SK-N-SH (cell line): ENCODE measurements at regions not wholly inside any gene's neighbourhood (a gene's known extent, or its start where the extent isn't known, plus 50 kb on each side); places are given as distances from the start of the nearest gene placed in this dataset.

Experiments
- CTCF ChIA-PET: fragments of 300-600, 350-600 bp; formaldehyde crosslinking; extraction: SDS; loops from one replicate; lab custom pipeline; 2021; lab: Yijun Ruan, JAX
- POLR2A ChIA-PET: fragments of 350-600 bp; sonication (Branson Sonifier 250); formaldehyde crosslinking; extraction: SDS; loops from one replicate; lab custom pipeline; 2020; ENCODE audit warnings: antibody characterized with exemption, inconsistent platforms; lab: Yijun Ruan, JAX
- DNase-seq: peaks from one replicate; pipeline ENCODE4 v3.0.0; 2012
- H2AFZ ChIP-seq: fragments of 200-600 bp; sonication (generic); 2 replicates; pipeline ENCODE4 v1.8.1; 2016; ENCODE audit warnings: antibody characterized with exemption, mild to moderate bottlenecking, low read depth
- H3F3A ChIP-seq: fragments of 200-600 bp; sonication (generic); replicated peaks from 2 replicates; pipeline ENCODE3; 2016; ENCODE audit warnings: antibody characterized with exemption, mild to moderate bottlenecking; ENCODE audit not compliant: insufficient read depth
- H3K27ac ChIP-seq, 2 experiments: fragments of 200-500 bp in 1 of 2; fragments of 200-600 bp in 1 of 2; sonication (Bioruptor generic) in 1 of 2; sonication (generic), shearing (Covaris generic) in 1 of 2; 2 replicates each; pipeline versions ENCODE4 v1.5.1 to v1.6.1; 2014 to 2016; ENCODE audit warnings: low read depth in 2 of 2, inconsistent platforms in 1 of 2, low read length in 1 of 2, mild to moderate bottlenecking in 1 of 2, mixed read lengths in 1 of 2
- H3K27me3 ChIP-seq: fragments of 200-600 bp; sonication (generic), shearing (Covaris generic); 2 replicates; pipeline ENCODE4 v1.6.1; 2016; ENCODE audit warnings: mixed run types; ENCODE audit not compliant: insufficient read depth
- H3K36me3 ChIP-seq, 2 experiments: fragments of 200-500 bp in 1 of 2; fragments of 200-600 bp in 1 of 2; sonication (Bioruptor generic) in 1 of 2; sonication (generic) in 1 of 2; replicated peaks in 1 of 2; 2 replicates each; pipeline versions ENCODE3 to v1.5.1; 2014 to 2016; ENCODE audit warnings: low read length in 1 of 2, mild to moderate bottlenecking in 1 of 2; ENCODE audit not compliant: insufficient read depth in 2 of 2, control insufficient read depth in 1 of 2
- H3K4me1 ChIP-seq, 2 experiments: fragments of 200-500 bp in 1 of 2; fragments of 200-600 bp in 1 of 2; sonication (Bioruptor generic) in 1 of 2; sonication (generic), shearing (Covaris generic) in 1 of 2; 2 replicates each; pipeline versions ENCODE4 v1.5.1 to v1.6.1; 2014 to 2016; ENCODE audit warnings: low read depth in 1 of 2, low read length in 1 of 2, mixed run types in 1 of 2; ENCODE audit not compliant: insufficient read depth in 2 of 2, control insufficient read depth in 1 of 2
- H3K4me2 ChIP-seq: fragments of 200-600 bp; sonication (generic), shearing (Covaris generic); 2 replicates; pipeline ENCODE4 v1.6.1; 2017; ENCODE audit warnings: mixed run types
- H3K4me3 ChIP-seq, 2 experiments: fragments of 200-500 bp in 1 of 2; fragments of 200-600 bp in 1 of 2; sonication (Bioruptor generic) in 1 of 2; sonication (generic), shearing (Covaris generic) in 1 of 2; 2 replicates each; pipeline versions ENCODE4 v1.5.1 to v1.8.1; 2014 to 2016; ENCODE audit warnings: low read depth in 2 of 2, inconsistent platforms in 1 of 2, low read length in 1 of 2, mild to moderate bottlenecking in 1 of 2, mixed read lengths in 1 of 2, moderate library complexity in 1 of 2
- H3K79me2 ChIP-seq: fragments of 200-600 bp; sonication (generic); 2 replicates; pipeline ENCODE4 v1.8.1; 2017; ENCODE audit warnings: mild to moderate bottlenecking; ENCODE audit not compliant: insufficient read depth
- H3K9ac ChIP-seq: fragments of 200-600 bp; sonication (generic); 2 replicates; pipeline ENCODE4 v1.6.1; 2017; ENCODE audit warnings: mixed run types
- H3K9me2 ChIP-seq: fragments of 200-600 bp; sonication (generic); 2 replicates; pipeline ENCODE4 v1.6.1; 2017; ENCODE audit warnings: mixed run types
- H3K9me3 ChIP-seq: fragments of 200-600 bp; sonication (generic); 2 replicates; pipeline ENCODE4 v1.6.1; 2017; ENCODE audit warnings: mixed run types, mild to moderate bottlenecking, moderate library complexity
- H4K20me1 ChIP-seq: fragments of 200-600 bp; sonication (generic); 2 replicates; pipeline ENCODE4 v1.6.1; 2017; ENCODE audit warnings: mild to moderate bottlenecking, mixed run types; ENCODE audit not compliant: insufficient read depth
- CHD2 ChIP-seq: fragments of 150-350 bp; IDR thresholded peaks from 2 replicates; pipeline ENCODE4 v1.6.1; 2018; ENCODE audit warnings: low read length; ENCODE audit not compliant: partially characterized antibody
- FOXJ3 ChIP-seq: sonication (generic); formaldehyde crosslinking; IDR thresholded peaks from 2 replicates; pipeline ENCODE4 v1.5.1; 2020; ENCODE audit warnings: mild to moderate bottlenecking, missing genetic modification reagents
- GABPA ChIP-seq: IDR thresholded peaks from 2 replicates; pipeline ENCODE4 v1.4.0; 2012; ENCODE audit warnings: low read depth, mild to moderate bottlenecking
- GATA2 ChIP-seq: sonication (generic); formaldehyde crosslinking; IDR thresholded peaks from 2 replicates; pipeline ENCODE4 v1.5.0; 2020; ENCODE audit warnings: mild to moderate bottlenecking, missing genetic modification reagents
- POLR2AphosphoS5 ChIP-seq: IDR thresholded peaks from 2 replicates; pipeline ENCODE4 v1.6.1; 2012; ENCODE audit warnings: low read depth, low read length
- RCOR1 ChIP-seq: fragments of 150-350 bp; IDR thresholded peaks from 2 replicates; pipeline ENCODE4 v1.6.1; 2017; ENCODE audit warnings: antibody characterized with exemption, low read length
- RXRA ChIP-seq: IDR thresholded peaks from 2 replicates; pipeline ENCODE4 v1.4.0; 2012; ENCODE audit warnings: low read depth, mild to moderate bottlenecking, borderline replicate concordance
- WGBS: methylation state at CpG from one replicate; pipeline ENCODE4 v1.1.6; 2017; ENCODE audit warnings: low lambda C conversion rate; 5-methylcytosine and 5-hydroxymethylcytosine counted together
- TF ChIP-seq, protein P1 (sequence below): IDR thresholded peaks from 2 replicates; pipeline ENCODE4 v1.6.1; 2012; ENCODE audit warnings: mild to moderate bottlenecking, low read depth, low read length, moderate library complexity

DNA sequence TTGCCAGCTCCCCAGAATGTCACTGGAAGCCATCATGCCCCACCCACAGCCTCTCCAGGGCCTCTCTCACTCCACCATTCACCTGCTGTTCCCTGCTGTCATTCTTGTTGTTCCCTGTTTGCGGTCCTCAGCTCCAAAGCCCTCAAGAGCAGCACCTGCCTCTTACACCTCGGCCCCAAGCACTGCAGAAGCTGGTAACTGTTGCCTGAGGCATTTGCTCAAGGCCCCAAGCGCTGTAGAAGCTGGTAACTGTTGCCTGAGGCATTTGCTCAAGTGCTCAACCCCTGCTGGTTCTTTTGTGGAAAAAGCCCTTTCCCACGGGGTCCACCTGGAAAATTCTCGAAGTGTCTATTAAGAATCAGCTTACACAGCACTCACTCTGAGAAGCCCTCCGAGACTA lies 78.0 kb downstream of the ARL6IP4 start:
- Histone ChIP-seq H3K27me3 (no peaks in the 10 kb centered on the region), H3K36me3 (no peaks in the 10 kb centered on the region), H4K20me1 (no peaks in the 10 kb centered on the region), H3K4me1 (peaks cover 14 to 22% of the 10 kb centered on the region in 2 experiments; a peak in 3 of 4 replicates), H3K9ac (no peak overlapping the region), H3K9me2 (no peaks in the 10 kb centered on the region), H2AFZ (no peak overlapping the region), H3K79me2 (no peaks in the 10 kb centered on the region), H3K4me3 (no peak overlapping the region), H3K4me2 (no peak overlapping the region), H3K27ac (no peak overlapping the region), H3F3A (no peaks in the 10 kb centered on the region), H3K9me3 (no peaks in the 10 kb centered on the region)
- ChIA-PET CTCF (interaction anchor here (1.6 to 5.3 kb wide), 2 partner anchors 14 to 20 kb away, joined by 4 to 25 read pairs; no protein-coding TSS in a partner anchor), POLR2A (no interaction called here)
- 95% methylated on average over 6 of the region's 6 CpGs for WGBS
- TF ChIP-seq CHD2, result no peak
- TF ChIP-seq, protein P1, sequence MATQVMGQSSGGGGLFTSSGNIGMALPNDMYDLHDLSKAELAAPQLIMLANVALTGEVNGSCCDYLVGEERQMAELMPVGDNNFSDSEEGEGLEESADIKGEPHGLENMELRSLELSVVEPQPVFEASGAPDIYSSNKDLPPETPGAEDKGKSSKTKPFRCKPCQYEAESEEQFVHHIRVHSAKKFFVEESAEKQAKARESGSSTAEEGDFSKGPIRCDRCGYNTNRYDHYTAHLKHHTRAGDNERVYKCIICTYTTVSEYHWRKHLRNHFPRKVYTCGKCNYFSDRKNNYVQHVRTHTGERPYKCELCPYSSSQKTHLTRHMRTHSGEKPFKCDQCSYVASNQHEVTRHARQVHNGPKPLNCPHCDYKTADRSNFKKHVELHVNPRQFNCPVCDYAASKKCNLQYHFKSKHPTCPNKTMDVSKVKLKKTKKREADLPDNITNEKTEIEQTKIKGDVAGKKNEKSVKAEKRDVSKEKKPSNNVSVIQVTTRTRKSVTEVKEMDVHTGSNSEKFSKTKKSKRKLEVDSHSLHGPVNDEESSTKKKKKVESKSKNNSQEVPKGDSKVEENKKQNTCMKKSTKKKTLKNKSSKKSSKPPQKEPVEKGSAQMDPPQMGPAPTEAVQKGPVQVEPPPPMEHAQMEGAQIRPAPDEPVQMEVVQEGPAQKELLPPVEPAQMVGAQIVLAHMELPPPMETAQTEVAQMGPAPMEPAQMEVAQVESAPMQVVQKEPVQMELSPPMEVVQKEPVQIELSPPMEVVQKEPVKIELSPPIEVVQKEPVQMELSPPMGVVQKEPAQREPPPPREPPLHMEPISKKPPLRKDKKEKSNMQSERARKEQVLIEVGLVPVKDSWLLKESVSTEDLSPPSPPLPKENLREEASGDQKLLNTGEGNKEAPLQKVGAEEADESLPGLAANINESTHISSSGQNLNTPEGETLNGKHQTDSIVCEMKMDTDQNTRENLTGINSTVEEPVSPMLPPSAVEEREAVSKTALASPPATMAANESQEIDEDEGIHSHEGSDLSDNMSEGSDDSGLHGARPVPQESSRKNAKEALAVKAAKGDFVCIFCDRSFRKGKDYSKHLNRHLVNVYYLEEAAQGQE, result no peak
- no peak for TF ChIP-seq GATA2
- no peak for TF ChIP-seq POLR2AphosphoS5
- no peak for TF ChIP-seq FOXJ3 (CRISPR knock-in tag)
- no peak for TF ChIP-seq GABPA
- TF ChIP-seq RXRA, result no peak
- DNase-seq, result no peak

DNA sequence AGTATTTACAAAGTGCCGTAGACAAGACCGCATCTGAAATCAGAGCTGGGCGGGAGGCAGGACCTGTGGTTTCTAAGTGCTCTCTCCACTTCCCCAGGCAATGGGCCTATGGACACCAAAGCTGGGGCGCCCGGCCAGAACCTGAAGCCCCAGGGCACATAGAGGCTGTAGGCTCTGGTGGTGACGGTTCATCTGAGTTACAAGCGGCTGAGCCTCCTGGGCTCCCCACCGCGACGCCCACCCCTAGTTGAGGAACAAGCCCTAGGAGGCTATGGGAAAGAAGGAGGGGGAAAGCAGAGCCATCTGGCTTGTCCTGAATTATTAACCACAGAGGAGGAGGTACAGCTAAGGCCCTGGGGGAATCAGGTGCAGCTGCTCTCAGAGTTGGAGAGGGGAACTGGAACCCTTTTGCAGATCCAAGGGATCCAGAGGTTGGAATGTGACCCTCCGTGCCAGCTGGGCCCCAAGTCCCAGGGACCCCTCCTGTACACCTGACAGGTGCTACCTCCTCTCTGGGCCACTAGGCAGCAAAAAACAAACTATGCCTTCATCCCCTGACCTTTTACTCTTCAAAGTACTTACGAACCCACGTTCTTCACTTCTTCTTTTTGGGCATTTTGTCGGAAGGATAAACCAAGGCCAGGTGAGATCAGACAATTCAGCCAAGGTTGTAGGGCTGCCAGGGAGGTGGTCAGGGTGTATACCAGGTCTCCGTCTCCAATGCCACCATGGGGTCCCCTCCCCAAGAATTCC lies 77.2 kb downstream of the ARL6IP4 start:
- H3K4me3 ChIP-seq, result no peak overlapping the region
- CTCF ChIA-PET, result interaction anchor here (1.0 to 5.3 kb wide), 2 partner anchors 13 to 37 kb away, joined by 3 to 25 read pairs; no protein-coding TSS in a partner anchor
- no peak overlapping the region for H3K9ac ChIP-seq
- DNase-seq, result no peak
- H3F3A ChIP-seq, result no peaks in the 10 kb centered on the region
- H3K4me2 ChIP-seq, result no peak overlapping the region
- no peaks in the 10 kb centered on the region for H3K79me2 ChIP-seq
- no peaks in the 10 kb centered on the region for H3K36me3 ChIP-seq
- WGBS, result 93% methylated on average over 10 of the region's 15 CpGs
- no peaks in the 10 kb centered on the region for H3K9me3 ChIP-seq
- no peak overlapping the region for H2AFZ ChIP-seq
- H3K27ac ChIP-seq, result no peak overlapping the region
- H3K9me2 ChIP-seq, result no peaks in the 10 kb centered on the region
- POLR2A ChIA-PET, result no interaction called here
- H3K4me1 ChIP-seq, result peaks cover 6 to 14% of the 10 kb centered on the region in 2 experiments; a peak in 3 of 4 replicates
- TF ChIP-seq RCOR1, result no peak
- no peak for TF ChIP-seq POLR2AphosphoS5
- no peaks in the 10 kb centered on the region for H3K27me3 ChIP-seq
- no peaks in the 10 kb centered on the region for H4K20me1 ChIP-seq
